Testis (tissue), 2 donors: ENCODE measurements at regions not wholly inside any gene's neighbourhood (a gene's known extent, or its start where the extent isn't known, plus 50 kb on each side); places are given as distances from the start of the nearest gene placed in this dataset.

Experiments
- DNase-seq: peaks from one replicate; pipeline ENCODE4 v3.0.0-alpha.2; 2019
- H3K27ac ChIP-seq, 2 donors: fragments of 200-600 bp; sonication (generic); one replicate each; pipeline ENCODE4 v1.5.1; 2019
- H3K27me3 ChIP-seq: fragments of 200-600 bp; sonication (generic); one replicate; pipeline ENCODE4 v1.5.1; 2019
- H3K36me3 ChIP-seq: fragments of 200-600 bp; sonication (generic); one replicate; pipeline ENCODE4 v1.5.1; 2017; ENCODE audit warnings: low read depth; ENCODE audit errors: missing control alignments
- H3K4me1 ChIP-seq: fragments of 200-600 bp; sonication (generic); one replicate; pipeline ENCODE4 v1.5.1; 2019
- H3K4me3 ChIP-seq, 2 donors: fragments of 200-600 bp; sonication (generic); one replicate each; pipeline ENCODE4 v1.5.1; 2017 to 2019
- H3K9me3 ChIP-seq: fragments of 200-600 bp; sonication (generic); one replicate; pipeline ENCODE4 v1.5.1; 2017
- POLR2A ChIP-seq: fragments of 450-650 bp; IDR thresholded peaks from one replicate; pipeline ENCODE4 v1.6.1; 2017; ENCODE audit warnings: antibody characterized with exemption, mild to moderate bottlenecking, moderate library complexity
- WGBS, 2 donors: methylation state at CpG; one replicate each; pipeline ENCODE4 v1.1.5; 2018; 5-methylcytosine and 5-hydroxymethylcytosine counted together
- intact Hi-C: fragments of 100-400 bp; cut with DNase I; formaldehyde crosslinking; loops from one replicate; pipeline ENCODE4 v1.15.1; 2023; ENCODE audit warnings: low total_unique reads
- TF ChIP-seq, protein P1 (sequence below), 3 experiments: fragments of 450-650 bp in 2 of 3; fragments of 200-600 bp in 1 of 3; sonication (generic) in 1 of 3; IDR thresholded peaks; one replicate each; pipeline ENCODE4 v1.5.1; 2016 to 2019; ENCODE audit warnings: antibody characterized with exemption in 3 of 3, mild to moderate bottlenecking in 2 of 3, moderate library complexity in 1 of 3

DNA sequence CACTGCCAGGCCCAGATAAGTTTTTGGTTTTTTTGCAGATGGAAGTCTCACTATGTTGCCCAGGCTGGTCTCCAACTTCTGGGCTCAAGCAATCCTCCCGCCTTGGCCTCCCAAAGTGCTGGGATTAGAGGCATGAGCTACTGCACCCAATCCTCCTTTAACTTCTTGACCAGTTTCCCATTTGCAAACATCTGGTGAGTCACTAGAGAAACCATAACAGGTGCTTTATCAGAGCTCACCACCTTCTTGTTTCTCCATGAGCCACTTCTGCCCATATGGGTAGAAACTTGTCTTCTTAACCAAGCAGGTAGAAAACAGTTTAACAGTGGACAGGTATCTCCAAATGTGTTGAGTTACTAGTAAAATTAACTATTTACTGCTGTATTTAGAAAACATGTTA lies 128.4 kb upstream of the AP1S2 start:
- no peak for TF ChIP-seq POLR2A
- TF ChIP-seq, protein P1, sequence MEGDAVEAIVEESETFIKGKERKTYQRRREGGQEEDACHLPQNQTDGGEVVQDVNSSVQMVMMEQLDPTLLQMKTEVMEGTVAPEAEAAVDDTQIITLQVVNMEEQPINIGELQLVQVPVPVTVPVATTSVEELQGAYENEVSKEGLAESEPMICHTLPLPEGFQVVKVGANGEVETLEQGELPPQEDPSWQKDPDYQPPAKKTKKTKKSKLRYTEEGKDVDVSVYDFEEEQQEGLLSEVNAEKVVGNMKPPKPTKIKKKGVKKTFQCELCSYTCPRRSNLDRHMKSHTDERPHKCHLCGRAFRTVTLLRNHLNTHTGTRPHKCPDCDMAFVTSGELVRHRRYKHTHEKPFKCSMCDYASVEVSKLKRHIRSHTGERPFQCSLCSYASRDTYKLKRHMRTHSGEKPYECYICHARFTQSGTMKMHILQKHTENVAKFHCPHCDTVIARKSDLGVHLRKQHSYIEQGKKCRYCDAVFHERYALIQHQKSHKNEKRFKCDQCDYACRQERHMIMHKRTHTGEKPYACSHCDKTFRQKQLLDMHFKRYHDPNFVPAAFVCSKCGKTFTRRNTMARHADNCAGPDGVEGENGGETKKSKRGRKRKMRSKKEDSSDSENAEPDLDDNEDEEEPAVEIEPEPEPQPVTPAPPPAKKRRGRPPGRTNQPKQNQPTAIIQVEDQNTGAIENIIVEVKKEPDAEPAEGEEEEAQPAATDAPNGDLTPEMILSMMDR (IDR thresholded peaks at IDR 0.05): no peak
- Histone ChIP-seq H3K4me3 (no peak overlapping the region), H3K9me3 (no peaks in the 10 kb centered on the region), H3K27ac (no peak overlapping the region), H3K4me1 (no peaks in the 10 kb centered on the region), H3K36me3 (no peaks in the 10 kb centered on the region), H3K27me3 (no peaks in the 10 kb centered on the region)
- no peak for DNase-seq
- 100% methylated on average over 1 of the region's 1 CpG for WGBS, 2 donors
- intact Hi-C loops: no loop called here

DNA sequence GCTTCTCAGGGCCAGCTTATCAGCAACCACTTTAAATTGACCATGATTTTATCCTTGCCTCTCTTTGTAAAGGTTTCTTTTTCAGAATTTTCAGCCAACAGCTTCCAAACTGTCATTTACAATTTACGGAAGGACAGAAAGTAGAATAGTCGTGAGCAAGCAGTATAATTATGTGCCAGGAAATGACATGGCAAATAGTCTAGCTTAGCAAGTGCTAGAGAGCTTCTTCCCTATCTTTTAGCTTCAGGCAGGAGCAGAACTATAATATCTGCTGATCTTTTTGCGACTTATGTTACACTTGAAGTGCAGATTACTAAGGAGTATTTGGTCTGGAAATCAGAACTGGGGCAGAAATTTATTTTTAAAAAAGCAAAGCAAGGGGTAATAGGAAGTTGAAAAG lies 123.0 kb upstream of the AP1S2 start:
- DNase-seq: no peak
- Histone ChIP-seq H3K27ac (no peak overlapping the region), H3K9me3 (no peaks in the 10 kb centered on the region), H3K36me3 (no peaks in the 10 kb centered on the region), H3K4me3 (no peak overlapping the region), H3K27me3 (no peaks in the 10 kb centered on the region), H3K4me1 (no peaks in the 10 kb centered on the region)
- TF ChIP-seq, protein P1 (IDR thresholded peaks at IDR 0.05): no peak
- TF ChIP-seq POLR2A: no peak
- intact Hi-C loops: no loop called here
- 35 to 36% methylated on average over 3 of the region's 3 CpGs for WGBS, 2 donors

DNA sequence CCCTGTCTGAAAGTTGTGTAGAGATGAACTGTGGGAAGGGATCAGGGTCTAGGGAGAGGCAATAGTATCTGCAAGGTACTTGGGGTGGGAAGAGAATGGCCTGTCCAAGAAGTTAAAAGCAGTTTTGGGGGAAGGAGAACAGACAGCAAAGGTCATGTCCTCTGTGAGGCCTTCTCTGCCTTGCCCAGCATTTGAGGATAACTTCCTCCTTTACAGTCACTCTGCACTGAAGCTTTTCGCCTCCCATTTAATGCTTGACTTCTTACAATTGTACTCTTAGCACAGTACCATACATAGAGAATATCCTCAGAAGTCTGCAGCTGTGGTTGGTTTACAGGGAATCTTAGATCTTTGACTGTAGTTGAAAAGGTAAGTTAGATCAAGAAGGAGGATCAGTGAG lies 121.8 kb upstream of the AP1S2 start:
- Histone ChIP-seq H3K9me3 (no peaks in the 10 kb centered on the region), H3K4me3 (no peak overlapping the region), H3K27me3 (no peaks in the 10 kb centered on the region), H3K27ac (no peak overlapping the region), H3K4me1 (no peaks in the 10 kb centered on the region), H3K36me3 (no peaks in the 10 kb centered on the region)
- WGBS, 2 donors: 80 to 100% methylated on average over 1 of the region's 1 CpG
- TF ChIP-seq, protein P1 (IDR thresholded peaks at IDR 0.05): no peak
- no peak for TF ChIP-seq POLR2A
- intact Hi-C loops: no loop called here
- no peak for DNase-seq

DNA sequence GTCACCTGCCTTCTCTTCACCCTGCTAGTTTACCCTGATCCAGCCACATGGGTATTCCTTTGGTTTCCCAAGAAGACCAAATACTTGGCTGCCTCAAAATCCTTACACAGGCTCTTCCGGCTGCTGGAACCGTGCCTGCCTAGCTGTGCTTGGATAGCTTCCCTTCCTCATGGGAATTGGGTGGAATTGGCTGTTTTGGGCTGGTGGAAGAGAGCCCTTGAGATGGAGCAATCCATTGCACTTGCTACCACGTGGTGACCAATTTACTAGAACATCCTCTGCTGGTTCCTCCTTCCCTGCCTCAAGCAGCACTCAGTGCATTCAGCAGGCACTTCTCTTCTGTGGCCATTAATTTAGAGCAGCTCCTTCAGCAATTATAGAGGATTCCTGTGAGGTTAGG lies 119.3 kb upstream of the AP1S2 start:
- peak; percentile 19 for DNase-seq
- H3K27me3 ChIP-seq: no peaks in the 10 kb centered on the region
- no peak overlapping the region for H3K27ac ChIP-seq
- no peak overlapping the region for H3K4me3 ChIP-seq
- TF ChIP-seq, protein P1 (IDR thresholded peaks at IDR 0.05): no peak
- no peak for TF ChIP-seq POLR2A
- 52 to 55% methylated on average over 2 to 3 of the region's 3 CpGs for WGBS, 2 donors
- no peaks in the 10 kb centered on the region for H3K4me1 ChIP-seq
- no peaks in the 10 kb centered on the region for H3K36me3 ChIP-seq
- intact Hi-C loops: no loop called here
- H3K9me3 ChIP-seq: no peaks in the 10 kb centered on the region

DNA sequence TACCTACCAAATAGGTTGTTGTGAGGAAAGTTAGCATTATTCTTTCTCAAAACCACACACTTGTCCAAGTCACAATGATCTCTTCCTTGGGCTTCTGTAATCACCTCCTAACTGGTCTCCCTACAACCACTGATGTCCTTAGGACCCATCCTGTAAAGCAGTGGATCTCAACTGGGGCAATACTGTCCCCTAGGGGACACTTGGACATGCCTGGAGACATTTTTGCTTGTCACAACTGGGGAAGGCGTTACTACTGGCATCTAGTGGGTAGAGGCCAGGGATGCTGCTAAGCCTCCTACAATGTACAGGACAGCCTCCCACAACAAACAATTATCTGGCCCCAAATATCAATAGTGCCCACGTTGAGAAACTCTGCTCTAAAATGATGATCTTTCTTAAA lies 118.7 kb upstream of the AP1S2 start:
- Histone ChIP-seq H3K9me3 (no peaks in the 10 kb centered on the region), H3K36me3 (no peaks in the 10 kb centered on the region), H3K27ac (no peak overlapping the region), H3K27me3 (no peaks in the 10 kb centered on the region), H3K4me1 (no peaks in the 10 kb centered on the region), H3K4me3 (no peak overlapping the region)
- DNase-seq: peak; percentile 57
- 65 to 67% methylated on average over 1 to 2 of the region's 2 CpGs for WGBS, 2 donors
- TF ChIP-seq, protein P1 (IDR thresholded peaks at IDR 0.05): peak in 2 of 3 experiments; percentile 20 to 29
- TF ChIP-seq POLR2A: no peak
- intact Hi-C loops: no loop called here
